ENCODE measurements at regions not wholly inside any gene's neighbourhood (a gene's known extent, or its start where the extent isn't known, plus 50 kb on each side); places are given as distances from the start of the nearest gene placed in this dataset.

GRCh38 chr14:97393244-97393643 lies 596.1 kb downstream of the VRK1 start:
- WGBS, 2 donors = 57 to 73% methylated on average over 6 of the region's 6 CpGs
- DNase-seq = no peak
- Histone ChIP-seq H3K4me3 (no peak overlapping the region), H3K9ac (ENCODE audit: insufficient read depth in 1 of 2, low read length in 2 of 2) (no peak overlapping the region), H3K36me3 (ENCODE audit: control insufficient read depth in 4 of 4, insufficient read depth in 4 of 4, low read length in 4 of 4) (no peaks in the 10 kb centered on the region), H3K4me1 (ENCODE audit: control insufficient read depth in 5 of 5, insufficient read depth in 5 of 5, low read length in 5 of 5) (peaks cover 0 to 12% (median 4%) of the 10 kb centered on the region in 5 donors), H3K27me3 (ENCODE audit: control insufficient read depth in 3 of 3, insufficient read depth in 3 of 3, low read length in 2 of 3) (no peaks in the 10 kb centered on the region), H3K27ac (ENCODE audit: low read depth in 1 of 2, low read length in 1 of 2) (no peak overlapping the region), H3K9me3 (ENCODE audit: control insufficient read depth in 4 of 4, insufficient read depth in 3 of 4, low read length in 3 of 4) (peaks cover 0 to 2% (median 0%) of the 10 kb centered on the region in 4 donors)
- TF ChIP-seq CTCF (IDR thresholded peaks at IDR 0.05; ENCODE audit: control extremely low read depth, extremely low read depth) = no peak
- ATAC-seq (ENCODE audit: insufficient read depth, low FRiP score) = no peak

- no peak for TF ChIP-seq CTCF (IDR thresholded peaks at IDR 0.05; ENCODE audit: control extremely low read depth, extremely low read depth)
- DNase-seq (no peak), ATAC-seq (ENCODE audit: insufficient read depth, low FRiP score) (no peak)
- Histone ChIP-seq H3K27ac (ENCODE audit: low read depth in 1 of 2, low read length in 1 of 2) (no peak overlapping the region), H3K27me3 (ENCODE audit: control insufficient read depth in 3 of 3, insufficient read depth in 3 of 3, low read length in 2 of 3) (no peaks in the 10 kb centered on the region), H3K36me3 (ENCODE audit: control insufficient read depth in 4 of 4, insufficient read depth in 4 of 4, low read length in 4 of 4) (no peaks in the 10 kb centered on the region), H3K9ac (ENCODE audit: insufficient read depth in 1 of 2, low read length in 2 of 2) (no peak overlapping the region), H3K4me3 (no peak overlapping the region), H3K4me1 (ENCODE audit: control insufficient read depth in 5 of 5, insufficient read depth in 5 of 5, low read length in 5 of 5) (peaks cover 0 to 6% (median 0%) of the 10 kb centered on the region in 5 donors), H3K9me3 (ENCODE audit: control insufficient read depth in 4 of 4, insufficient read depth in 3 of 4, low read length in 3 of 4) (peaks cover 0 to 2% (median 0%) of the 10 kb centered on the region in 4 donors)
- 85 to 93% methylated on average over 4 of the region's 4 CpGs for WGBS, 2 donors
Observed at GRCh38 chr14:97395068-97395467, 597.9 kb downstream of the VRK1 start.

- no peak overlapping the region for H3K9ac ChIP-seq (ENCODE audit: insufficient read depth in 1 of 2, low read length in 2 of 2)
- H3K4me1 ChIP-seq (ENCODE audit: control insufficient read depth in 5 of 5, insufficient read depth in 5 of 5, low read length in 5 of 5) = no peaks in the 10 kb centered on the region
- 77 to 78% methylated on average over 7 of the region's 7 CpGs for WGBS, 2 donors
- DNase-seq = no peak
- H3K36me3 ChIP-seq (ENCODE audit: control insufficient read depth in 4 of 4, insufficient read depth in 4 of 4, low read length in 4 of 4) = no peaks in the 10 kb centered on the region
- TF ChIP-seq CTCF (IDR thresholded peaks at IDR 0.05; ENCODE audit: control extremely low read depth, extremely low read depth) = no peak
- no peak for ATAC-seq (ENCODE audit: insufficient read depth, low FRiP score)
- H3K27me3 ChIP-seq (ENCODE audit: control insufficient read depth in 3 of 3, insufficient read depth in 3 of 3, low read length in 2 of 3) = peaks cover 0 to 2% (median 0%) of the 10 kb centered on the region in 3 donors
- no peak overlapping the region for H3K4me3 ChIP-seq
- no peak overlapping the region for H3K27ac ChIP-seq (ENCODE audit: low read depth in 1 of 2, low read length in 1 of 2)
- H3K9me3 ChIP-seq (ENCODE audit: control insufficient read depth in 4 of 4, insufficient read depth in 3 of 4, low read length in 3 of 4) = peaks cover 0 to 4% (median 0%) of the 10 kb centered on the region in 4 donors
Observed at GRCh38 chr14:97401714-97402113, 604.5 kb downstream of the VRK1 start.

GRCh38 chr14:97402279-97402678 lies 605.1 kb downstream of the VRK1 start:
- 37 to 69% methylated on average over 2 of the region's 2 CpGs for WGBS, 2 donors
- ATAC-seq (ENCODE audit: insufficient read depth, low FRiP score) = no peak

More at GRCh38 chr14:97402279-97402678, 605.1 kb downstream of the VRK1 start:
- H3K9me3 ChIP-seq (ENCODE audit: control insufficient read depth in 4 of 4, insufficient read depth in 3 of 4, low read length in 3 of 4) = peaks cover 0 to 4% (median 0%) of the 10 kb centered on the region in 4 donors
- H3K9ac ChIP-seq (ENCODE audit: insufficient read depth in 1 of 2, low read length in 2 of 2) = no peak overlapping the region
- H3K4me3 ChIP-seq = no peak overlapping the region
- peaks cover 0 to 4% (median 0%) of the 10 kb centered on the region in 3 donors for H3K27me3 ChIP-seq (ENCODE audit: control insufficient read depth in 3 of 3, insufficient read depth in 3 of 3, low read length in 2 of 3)
- TF ChIP-seq CTCF (IDR thresholded peaks at IDR 0.05; ENCODE audit: control extremely low read depth, extremely low read depth) = no peak
- H3K27ac ChIP-seq (ENCODE audit: low read depth in 1 of 2, low read length in 1 of 2) = no peak overlapping the region
- no peaks in the 10 kb centered on the region for H3K36me3 ChIP-seq (ENCODE audit: control insufficient read depth in 4 of 4, insufficient read depth in 4 of 4, low read length in 4 of 4)
- DNase-seq = no peak
- H3K4me1 ChIP-seq (ENCODE audit: control insufficient read depth in 5 of 5, insufficient read depth in 5 of 5, low read length in 5 of 5) = peaks cover 0 to under 1% (median 0%) of the 10 kb centered on the region in 5 donors

Measured in lung (tissue), 11 donors.